Right lobe of liver (tissue), 6 donors: ENCODE measurements at regions not wholly inside any gene's neighbourhood (a gene's known extent, or its start where the extent isn't known, plus 50 kb on each side); places are given as distances from the start of the nearest gene placed in this dataset.

ENCODE experiments used
- ATAC-seq, 4 donors: fragments of 200-7000 bp; cut with Tn5 transposase; one replicate each; pipeline ENCODE4 v1.9.1; 2020; ENCODE audit warnings: mild to moderate bottlenecking in 4 of 4, moderate library complexity in 4 of 4
- DNase-seq, 3 donors: peaks; one replicate each; pipeline ENCODE4 v3.0.0-alpha.2; 2020
- H3K27ac ChIP-seq, 3 donors: fragments of 200-600 bp; one replicate each; pipeline ENCODE4 v1.8.0; 2022
- H3K27me3 ChIP-seq, 2 donors: fragments of 200-600 bp; one replicate each; pipeline ENCODE4 v1.8.0; 2022
- H3K36me3 ChIP-seq, 4 donors: fragments of 200-600 bp; sonication (generic) in 1 of 4; one replicate each; pipeline versions ENCODE4 v1.5.1 to v1.8.0; 2017 to 2022; ENCODE audit warnings: control low read depth in 1 of 4
- H3K4me1 ChIP-seq, 4 donors: fragments of 200-600 bp; sonication (generic) in 1 of 4; one replicate each; pipeline versions ENCODE4 v1.5.1 to v1.8.0; 2017 to 2022; ENCODE audit warnings: control low read depth in 1 of 4
- H3K4me3 ChIP-seq, 3 donors: fragments of 200-600 bp; one replicate each; pipeline ENCODE4 v1.8.0; 2022
- H3K9me3 ChIP-seq, 4 donors: fragments of 200-600 bp; sonication (generic) in 1 of 4; one replicate each; pipeline versions ENCODE4 v1.5.1 to v1.8.0; 2017 to 2022; ENCODE audit warnings: control low read depth in 1 of 4
- CTCF ChIP-seq, 4 donors: fragments of 200-600 bp in 3 of 4; fragments of 450-650 bp in 1 of 4; IDR thresholded peaks; one replicate each; pipeline versions ENCODE4 v1.5.1 to v1.8.0; 2016 to 2022; ENCODE audit warnings: antibody characterized with exemption in 4 of 4, mild to moderate bottlenecking in 2 of 4
- POLR2A ChIP-seq: fragments of 450-650 bp; IDR thresholded peaks from one replicate; pipeline ENCODE4 v1.6.1; 2017; ENCODE audit warnings: antibody characterized with exemption, mild to moderate bottlenecking
- WGBS: methylation state at CpG from one replicate; pipeline ENCODE4 v1.1.6; 2018; ENCODE audit warnings: low coverage, low lambda C conversion rate; ENCODE audit not compliant: insufficient coverage; ENCODE audit errors: missing lambda C conversion rate; 5-methylcytosine and 5-hydroxymethylcytosine counted together
- intact Hi-C, 2 donors: fragments of 100-400 bp; cut with DNase I; formaldehyde crosslinking; loops; one replicate each; pipeline versions ENCODE4 v1.11.2 to v1.14.1; 2022
- donor health status: DM: no; HTN: yes; CAD: no.
- donor health status: DM: no; HTN: no; CAD: no.
- donor health status: DM: no; HTN: no; CAD: no.
- donor health status: DM: no; HTN: yes; CAD: no.
- donor health status: DM: no; HTN: yes; CAD: no.

GRCh38 chr6:144909753-144910285, 624.7 kb downstream of the UTRN start:
- Histone ChIP-seq H3K4me1 (no peaks in the 10 kb centered on the region), H3K36me3 (no peaks in the 10 kb centered on the region), H3K9me3 (no peaks in the 10 kb centered on the region), H3K27me3 (no peaks in the 10 kb centered on the region), H3K27ac (no peak overlapping the region), H3K4me3 (no peak overlapping the region)
- intact Hi-C loops = no loop called here
- TF ChIP-seq CTCF (IDR thresholded peaks at IDR 0.05) (no peak), POLR2A (no peak)
- no peak for ATAC-seq
- no peak for DNase-seq
- 79% methylated on average over 3 of the region's 3 CpGs for WGBS

GRCh38 chr6:144911322-144911721, 626.2 kb downstream of the UTRN start:
- Histone ChIP-seq H3K36me3 (no peaks in the 10 kb centered on the region), H3K27me3 (no peaks in the 10 kb centered on the region), H3K4me3 (no peak overlapping the region), H3K27ac (no peak overlapping the region), H3K9me3 (no peaks in the 10 kb centered on the region), H3K4me1 (no peaks in the 10 kb centered on the region)
- DNase-seq = no peak
- ATAC-seq = no peak
- intact Hi-C loops = no loop called here
- TF ChIP-seq CTCF (IDR thresholded peaks at IDR 0.05) = no peak
- TF ChIP-seq POLR2A = no peak
- WGBS = 77% methylated on average over 2 of the region's 2 CpGs

- Histone ChIP-seq H3K4me3 (no peak overlapping the region), H3K27me3 (no peaks in the 10 kb centered on the region), H3K4me1 (no peaks in the 10 kb centered on the region), H3K9me3 (no peaks in the 10 kb centered on the region), H3K36me3 (no peaks in the 10 kb centered on the region), H3K27ac (no peak overlapping the region)
- TF ChIP-seq POLR2A = no peak
- peak in 2 of 4 donors; percentile 9 for TF ChIP-seq CTCF (IDR thresholded peaks at IDR 0.05)
- 23% methylated on average over 2 of the region's 2 CpGs for WGBS
- ATAC-seq = peak; percentile 36 to 55 (median 44)
- no peak for DNase-seq
- intact Hi-C loops = no loop called here
These were observed 627.3 kb downstream of the UTRN start for GRCh38 chr6:144912474-144912873.

- Histone ChIP-seq H3K27ac (no peak overlapping the region), H3K27me3 (no peaks in the 10 kb centered on the region), H3K4me3 (no peak overlapping the region), H3K36me3 (no peaks in the 10 kb centered on the region), H3K9me3 (no peaks in the 10 kb centered on the region), H3K4me1 (peaks cover 0 to 32% (median 13%) of the 10 kb centered on the region in 4 donors)
- TF ChIP-seq CTCF (IDR thresholded peaks at IDR 0.05) = no peak
- no peak for TF ChIP-seq POLR2A
- intact Hi-C loops = no loop called here
- no peak for ATAC-seq
- 100% methylated on average over 3 of the region's 4 CpGs for WGBS
- DNase-seq = no peak
These were observed 632.9 kb downstream of the UTRN start for GRCh38 chr6:144918073-144918472.

GRCh38 chr6:144919560-144919959, 634.4 kb downstream of the UTRN start:
- no peak for TF ChIP-seq POLR2A
- no peak for TF ChIP-seq CTCF (IDR thresholded peaks at IDR 0.05)
- H3K27me3 ChIP-seq = no peaks in the 10 kb centered on the region
- WGBS = 85% methylated on average over 2 of the region's 2 CpGs
- no peaks in the 10 kb centered on the region for H3K9me3 ChIP-seq
- H3K4me3 ChIP-seq = no peak overlapping the region
- ATAC-seq = no peak
- peaks cover 0 to 32% (median 13%) of the 10 kb centered on the region in 4 donors for H3K4me1 ChIP-seq
- intact Hi-C loops = no loop called here
- DNase-seq = no peak
- no peak overlapping the region for H3K27ac ChIP-seq
- H3K36me3 ChIP-seq = no peaks in the 10 kb centered on the region
